HG03097 (cell line): ENCODE measurements at regions not wholly inside any gene's neighbourhood (a gene's known extent, or its start where the extent isn't known, plus 50 kb on each side); places are given as distances from the start of the nearest gene placed in this dataset.

ENCODE experiments used
- ATAC-seq: cut with Tn5 transposase; IDR thresholded peaks from one replicate; pipeline ENCODE4 v1.9.1; 2021; ENCODE audit not compliant: unreplicated experiment, low FRiP score

GRCh38 chr2:163302141-163302540 lies 433.7 kb downstream of the FIGN start:
- no peak for ATAC-seq

GRCh38 chr2:163291790-163292189 lies 444.0 kb downstream of the FIGN start:
- no peak for ATAC-seq

GRCh38 chr2:163281717-163282116 lies 443.1 kb upstream of the KCNH7 start:
- ATAC-seq, result no peak

- no peak for ATAC-seq
These were observed 430.9 kb upstream of the KCNH7 start for GRCh38 chr2:163269374-163270021.

- no peak for ATAC-seq
These were observed 428.2 kb upstream of the KCNH7 start for GRCh38 chr2:163266772-163267171.

- ATAC-seq, result no peak
These were observed 427.0 kb upstream of the KCNH7 start for GRCh38 chr2:163265562-163265961.

GRCh38 chr2:163264341-163264740 lies 425.8 kb upstream of the KCNH7 start:
- ATAC-seq, result no peak

GRCh38 chr2:163259489-163259888 lies 420.9 kb upstream of the KCNH7 start:
- ATAC-seq, result no peak

- no peak for ATAC-seq
These were observed 416.5 kb upstream of the KCNH7 start for GRCh38 chr2:163255086-163255485.

GRCh38 chr2:163253621-163254285 lies 415.2 kb upstream of the KCNH7 start:
- ATAC-seq, result no peak

- no peak for ATAC-seq
These were observed 413.6 kb upstream of the KCNH7 start for GRCh38 chr2:163252199-163252598.

- ATAC-seq, result no peak
These were observed 410.0 kb upstream of the KCNH7 start for GRCh38 chr2:163248376-163249253.

- ATAC-seq, result no peak
These were observed 409.3 kb upstream of the KCNH7 start for GRCh38 chr2:163247847-163248220.

- no peak for ATAC-seq
These were observed 408.7 kb upstream of the KCNH7 start for GRCh38 chr2:163247156-163247846.

GRCh38 chr2:163246135-163246534 lies 407.6 kb upstream of the KCNH7 start:
- ATAC-seq, result no peak

- ATAC-seq, result no peak
These were observed 398.0 kb upstream of the KCNH7 start for GRCh38 chr2:163236553-163236952.

GRCh38 chr2:163231666-163232065 lies 393.1 kb upstream of the KCNH7 start:
- no peak for ATAC-seq

GRCh38 chr2:163213661-163214081 lies 375.1 kb upstream of the KCNH7 start:
- no peak for ATAC-seq

- ATAC-seq, result no peak
These were observed 371.9 kb upstream of the KCNH7 start for GRCh38 chr2:163210430-163210918.

- ATAC-seq, result no peak
These were observed 369.3 kb upstream of the KCNH7 start for GRCh38 chr2:163207693-163208370.
